Suprapubic skin (tissue), 4 donors: ENCODE measurements at regions not wholly inside any gene's neighbourhood (a gene's known extent, or its start where the extent isn't known, plus 50 kb on each side); places are given as distances from the start of the nearest gene placed in this dataset.

Source experiments
- EP300 ChIP-seq: sonication (generic); formaldehyde crosslinking; IDR thresholded peaks from one replicate; pipeline ENCODE4 v1.6.1; 2017; ENCODE audit warnings: antibody characterized with exemption
- POLR2A ChIP-seq, 2 donors: fragments of 450-650 bp; IDR thresholded peaks; one replicate each; pipeline ENCODE4 v1.6.1; 2017; ENCODE audit warnings: antibody characterized with exemption in 2 of 2, mild to moderate bottlenecking in 2 of 2, moderate library complexity in 2 of 2
- POLR2AphosphoS5 ChIP-seq, 3 donors: sonication (generic); formaldehyde crosslinking; IDR thresholded peaks; one replicate each; pipeline ENCODE4 v1.6.1; 2017; ENCODE audit warnings: antibody characterized with exemption in 3 of 3
- TF ChIP-seq, protein P1 (sequence below), 2 donors: fragments of 200-600 bp in 1 of 2; fragments of 450-650 bp in 1 of 2; sonication (generic) in 1 of 2; IDR thresholded peaks; one replicate each; pipeline ENCODE4 v1.5.1; 2016 to 2019; ENCODE audit warnings: antibody characterized with exemption in 2 of 2, mild to moderate bottlenecking in 1 of 2, moderate library complexity in 1 of 2

GRCh38 chr4:27366104-27366823, 505.6 kb downstream of the STIM2 start:
- TF ChIP-seq, protein P1, sequence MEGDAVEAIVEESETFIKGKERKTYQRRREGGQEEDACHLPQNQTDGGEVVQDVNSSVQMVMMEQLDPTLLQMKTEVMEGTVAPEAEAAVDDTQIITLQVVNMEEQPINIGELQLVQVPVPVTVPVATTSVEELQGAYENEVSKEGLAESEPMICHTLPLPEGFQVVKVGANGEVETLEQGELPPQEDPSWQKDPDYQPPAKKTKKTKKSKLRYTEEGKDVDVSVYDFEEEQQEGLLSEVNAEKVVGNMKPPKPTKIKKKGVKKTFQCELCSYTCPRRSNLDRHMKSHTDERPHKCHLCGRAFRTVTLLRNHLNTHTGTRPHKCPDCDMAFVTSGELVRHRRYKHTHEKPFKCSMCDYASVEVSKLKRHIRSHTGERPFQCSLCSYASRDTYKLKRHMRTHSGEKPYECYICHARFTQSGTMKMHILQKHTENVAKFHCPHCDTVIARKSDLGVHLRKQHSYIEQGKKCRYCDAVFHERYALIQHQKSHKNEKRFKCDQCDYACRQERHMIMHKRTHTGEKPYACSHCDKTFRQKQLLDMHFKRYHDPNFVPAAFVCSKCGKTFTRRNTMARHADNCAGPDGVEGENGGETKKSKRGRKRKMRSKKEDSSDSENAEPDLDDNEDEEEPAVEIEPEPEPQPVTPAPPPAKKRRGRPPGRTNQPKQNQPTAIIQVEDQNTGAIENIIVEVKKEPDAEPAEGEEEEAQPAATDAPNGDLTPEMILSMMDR (IDR thresholded peaks at IDR 0.05) = no peak
- TF ChIP-seq POLR2A (IDR thresholded peaks at IDR 0.05) = no peak
- no peak for TF ChIP-seq EP300
- no peak for TF ChIP-seq POLR2AphosphoS5 (IDR thresholded peaks at IDR 0.05)
